OCI-M1 (cell line): ENCODE measurements at regions not wholly inside any gene's neighbourhood (a gene's known extent, or its start where the extent isn't known, plus 50 kb on each side); places are given as distances from the start of the nearest gene placed in this dataset.
"Not testable (repeated sequence)": the region's sequence is repeated elsewhere in the genome, so short reads cannot be mapped to it uniquely, and the experiment has no call there.

Source experiments
- DNase-seq: peaks from one replicate; lab custom pipeline; 2025; lab: John Stamatoyannopoulos, UW

- DNase-seq = not testable (repeated sequence)
Observed at GRCh38 chr6:21282360-21282759, 311.2 kb upstream of the SOX4 start.

- no peak for DNase-seq
Observed at GRCh38 chr6:21284166-21284565, 309.4 kb upstream of the SOX4 start.

- DNase-seq = no peak
Observed at GRCh38 chr6:21284706-21285105, 308.8 kb upstream of the SOX4 start.

- no peak for DNase-seq
Observed at GRCh38 chr6:21294144-21294543, 299.4 kb upstream of the SOX4 start.

GRCh38 chr6:21295506-21296240 lies 297.9 kb upstream of the SOX4 start:
- DNase-seq = no peak

- no peak for DNase-seq
Observed at GRCh38 chr6:21297665-21298064, 295.9 kb upstream of the SOX4 start.

- DNase-seq = no peak
Observed at GRCh38 chr6:21299216-21299615, 294.3 kb upstream of the SOX4 start.

GRCh38 chr6:21300439-21300838 lies 293.1 kb upstream of the SOX4 start:
- no peak for DNase-seq

GRCh38 chr6:21305893-21306332 lies 287.6 kb upstream of the SOX4 start:
- peak; percentile 86 for DNase-seq

GRCh38 chr6:21306546-21306945 lies 287.0 kb upstream of the SOX4 start:
- DNase-seq = no peak

GRCh38 chr6:21309807-21310221 lies 283.7 kb upstream of the SOX4 start:
- DNase-seq = no peak

GRCh38 chr6:21310568-21311140 lies 282.9 kb upstream of the SOX4 start:
- DNase-seq = no peak

- DNase-seq = no peak
Observed at GRCh38 chr6:21312118-21312517, 281.4 kb upstream of the SOX4 start.

- no peak for DNase-seq
Observed at GRCh38 chr6:21317642-21318041, 275.9 kb upstream of the SOX4 start.

- no peak for DNase-seq
Observed at GRCh38 chr6:21321076-21321475, 272.5 kb upstream of the SOX4 start.

- DNase-seq = no peak
Observed at GRCh38 chr6:21321531-21321930, 272.0 kb upstream of the SOX4 start.

GRCh38 chr6:21323577-21323976 lies 270.0 kb upstream of the SOX4 start:
- DNase-seq = no peak

GRCh38 chr6:21325201-21325856 lies 268.2 kb upstream of the SOX4 start:
- DNase-seq = no peak

- no peak for DNase-seq
Observed at GRCh38 chr6:21327326-21328112, 266.0 kb upstream of the SOX4 start.

GRCh38 chr6:21331235-21331634 lies 262.3 kb upstream of the SOX4 start:
- no peak for DNase-seq

- no peak for DNase-seq
Observed at GRCh38 chr6:21332077-21332476, 261.5 kb upstream of the SOX4 start.

GRCh38 chr6:21332660-21333059 lies 260.9 kb upstream of the SOX4 start:
- DNase-seq = no peak

GRCh38 chr6:21333715-21334114 lies 259.8 kb upstream of the SOX4 start:
- DNase-seq = no peak
